ENCODE measurements at regions not wholly inside any gene's neighbourhood (a gene's known extent, or its start where the extent isn't known, plus 50 kb on each side); places are given as distances from the start of the nearest gene placed in this dataset.
"Not testable (repeated sequence)": the region's sequence is repeated elsewhere in the genome, so short reads cannot be mapped to it uniquely, and the experiment has no call there.

DNA sequence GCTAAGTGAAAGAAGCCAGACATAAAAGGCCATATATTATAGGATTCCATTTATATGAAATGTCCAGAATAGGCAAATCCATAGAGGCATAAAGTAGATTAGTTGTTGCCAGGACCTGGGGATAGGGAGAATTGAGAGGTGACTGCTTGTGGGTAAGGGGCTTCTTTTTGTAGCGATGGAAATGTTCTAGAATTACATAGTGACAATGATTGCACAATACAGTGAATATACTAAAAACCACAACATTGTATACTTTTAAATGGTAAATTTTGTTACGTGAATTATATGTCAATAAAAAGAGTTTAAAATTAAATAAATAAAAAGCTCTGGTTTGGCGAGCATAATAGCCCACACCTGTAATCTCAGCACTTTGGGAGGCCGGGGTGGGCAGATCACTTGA, 486.8 kb downstream of the KLF12 start:
- DNase-seq: no peak
- ATAC-seq: no peak
- intact Hi-C loops (cut with DNase I): no loop called here

DNA sequence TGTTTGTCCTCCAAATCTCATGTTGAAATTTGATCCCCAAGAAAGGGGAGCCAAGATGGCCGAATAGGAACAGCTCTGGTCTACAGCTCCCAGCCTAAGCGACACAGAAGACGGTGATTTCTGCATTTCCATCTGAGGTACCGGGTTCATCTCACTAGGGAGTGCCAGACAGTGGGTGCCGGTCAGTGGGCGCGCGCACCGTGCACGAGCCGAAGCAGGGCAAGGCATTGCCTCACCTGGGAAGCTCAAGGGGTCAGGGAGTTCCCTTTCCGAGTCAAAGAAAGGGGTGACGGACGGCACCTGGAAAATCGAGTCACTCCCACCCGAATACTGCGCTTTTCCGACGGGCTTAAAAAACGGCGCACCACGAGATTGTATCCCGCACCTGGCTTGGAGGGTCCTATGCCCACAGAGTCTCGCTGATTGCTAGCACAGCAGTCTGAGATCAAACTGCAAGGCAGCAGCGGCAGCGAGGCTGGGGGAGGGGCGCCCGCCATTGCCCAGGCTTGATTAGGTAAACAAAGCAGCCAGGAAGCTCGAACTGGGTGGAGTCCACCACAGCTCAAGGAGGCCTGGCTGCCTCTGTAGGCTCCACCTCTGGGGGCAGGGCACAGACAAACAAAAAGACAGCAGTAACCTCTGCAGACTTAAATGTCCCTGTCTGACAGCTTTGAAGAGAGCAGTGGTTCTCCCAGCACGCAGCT, 493.6 kb downstream of the KLF12 start:
- intact Hi-C loops (cut with DNase I); ATAC-seq; DNase-seq: not testable (repeated sequence)

DNA sequence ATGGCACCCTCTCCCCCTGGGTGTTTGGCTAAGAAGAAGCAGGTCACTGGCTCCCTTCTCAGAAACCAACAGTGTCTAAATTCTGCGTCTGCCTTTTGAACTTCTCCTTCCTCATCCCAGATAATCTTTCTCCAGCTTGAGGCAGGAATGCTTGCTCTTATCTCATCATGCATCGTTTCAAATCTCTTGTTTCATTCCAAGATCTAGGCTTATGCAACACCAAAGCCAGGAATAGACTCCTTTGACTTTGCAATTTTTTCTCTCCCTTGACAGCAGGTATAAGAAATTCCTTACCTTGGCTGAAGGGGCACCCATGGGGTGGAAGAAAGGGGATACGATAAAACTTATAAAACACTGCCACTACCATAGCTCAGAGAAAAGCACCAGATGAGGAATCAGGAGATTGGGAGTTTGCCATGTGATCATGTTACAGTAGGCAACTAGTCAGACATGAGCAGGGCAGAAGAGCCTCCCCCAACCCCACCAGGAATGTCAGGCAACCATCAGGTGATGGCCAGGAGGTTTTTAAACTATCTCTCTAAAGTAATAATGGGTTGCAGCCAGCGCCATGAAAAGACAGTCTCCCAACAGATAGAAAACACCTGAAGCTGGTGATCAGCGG, 498.9 kb downstream of the KLF12 start:
- intact Hi-C loops (cut with DNase I): no loop called here
- no peak for DNase-seq
- ATAC-seq: no peak

DNA sequence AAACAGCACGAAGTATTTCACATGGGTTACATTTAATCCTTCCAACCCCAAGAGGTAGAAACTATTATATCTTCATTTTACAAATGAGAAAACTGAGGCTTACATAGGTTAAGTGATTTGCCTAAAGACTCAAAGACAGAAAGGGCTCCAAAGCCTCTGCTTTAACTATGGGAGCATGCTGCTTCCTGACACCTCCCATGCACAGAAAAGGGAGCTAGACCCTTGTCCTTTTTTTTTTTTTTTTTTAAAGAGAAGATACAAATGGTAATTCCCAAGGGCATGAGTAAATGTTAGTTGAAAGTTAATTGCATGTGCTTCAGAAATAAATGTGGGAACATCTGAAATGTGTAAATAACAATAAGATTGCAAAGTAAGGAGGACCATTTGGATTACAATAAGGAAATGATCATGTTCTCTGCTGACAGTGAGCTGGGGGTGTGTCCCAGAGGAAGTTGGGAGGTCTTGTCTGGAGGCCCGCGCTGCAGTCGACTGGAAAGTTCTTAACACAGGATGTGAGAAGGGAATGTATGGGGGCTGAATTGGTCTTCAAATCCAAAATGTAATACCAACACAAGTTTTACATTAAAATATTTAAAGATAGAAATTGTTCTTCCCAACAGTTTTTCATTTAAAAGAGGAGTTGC, 500.3 kb downstream of the KLF12 start:
- DNase-seq (no peak), ATAC-seq (no peak)
- intact Hi-C loops (cut with DNase I): no loop called here

DNA sequence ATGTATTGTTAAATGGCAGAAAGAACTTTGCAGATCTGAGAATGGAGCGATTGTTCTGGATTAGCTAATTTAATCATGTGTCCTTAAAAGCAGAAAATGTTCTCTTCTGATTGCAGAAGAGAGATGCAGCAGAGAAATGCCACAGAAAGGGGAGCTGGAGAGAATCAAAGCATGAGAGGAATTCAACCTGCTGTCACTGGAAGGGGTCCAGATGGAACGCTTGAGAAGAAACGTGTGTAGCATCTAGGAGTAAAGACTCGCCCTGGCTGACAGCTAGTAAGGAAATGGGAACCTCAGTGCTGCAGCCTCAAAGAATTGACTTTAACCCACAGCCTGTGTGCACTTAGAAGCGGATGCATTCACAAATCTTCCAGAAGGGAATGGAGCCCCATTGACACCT, 502.8 kb downstream of the KLF12 start:
- no peak for ATAC-seq
- no peak for DNase-seq
- intact Hi-C loops (cut with DNase I): no loop called here

DNA sequence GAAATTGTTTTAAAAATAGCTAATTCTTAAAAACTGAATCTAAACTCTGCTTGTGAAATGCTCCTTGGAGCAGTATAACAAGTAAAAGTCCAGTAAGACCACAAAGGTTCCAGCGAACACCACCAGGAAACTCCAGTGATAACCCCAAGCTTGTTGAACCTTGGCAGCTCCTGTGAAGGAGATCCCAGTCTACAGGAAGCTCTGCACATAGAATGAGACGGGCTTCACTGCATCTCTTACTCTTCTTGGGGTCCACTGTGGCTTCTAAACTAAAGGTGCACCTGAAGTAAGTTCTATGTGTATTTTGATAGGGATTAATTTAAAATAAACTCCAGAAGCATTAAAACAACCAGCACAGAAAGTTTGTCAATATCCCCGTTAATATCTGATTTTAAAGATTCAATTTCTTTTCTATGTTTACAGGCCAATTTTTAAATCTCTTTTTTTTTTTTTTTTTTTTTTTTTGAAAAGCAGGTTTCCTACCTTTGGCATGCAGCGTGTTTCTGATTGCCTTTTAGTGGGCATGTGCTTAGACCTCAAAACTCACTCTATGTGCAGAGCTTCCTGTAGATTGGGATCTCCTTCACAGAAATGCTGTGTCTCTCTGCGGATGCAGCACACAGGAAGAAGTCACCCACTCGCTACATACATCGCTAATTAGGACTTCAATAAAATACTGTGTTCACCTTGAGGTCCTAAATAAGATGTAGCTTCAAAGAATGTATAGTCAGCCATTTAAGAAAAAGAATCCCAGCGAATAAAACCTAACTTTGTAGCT, 508.5 kb downstream of the KLF12 start:
- DNase-seq (no peak), ATAC-seq (no peak)
- intact Hi-C loops (cut with DNase I): no loop called here

DNA sequence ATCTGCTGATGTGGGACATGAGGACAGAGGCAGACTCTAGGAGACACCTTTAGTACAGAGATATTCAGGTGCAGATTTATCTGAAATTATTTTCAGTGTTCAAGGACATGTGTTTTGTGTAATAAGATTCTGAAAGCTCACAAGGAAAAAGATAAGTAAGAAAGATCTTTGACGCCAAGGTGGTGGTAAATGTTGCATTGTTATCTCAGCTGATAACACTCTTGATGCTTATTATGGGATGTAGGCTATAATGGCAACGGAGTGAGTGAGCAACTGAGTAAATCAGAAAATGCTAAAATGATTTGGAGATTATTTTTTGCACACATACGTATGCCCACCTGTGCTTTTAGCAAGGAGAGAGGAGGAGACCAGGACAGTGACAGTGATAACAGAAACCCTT, 510.9 kb downstream of the KLF12 start:
- ATAC-seq: no peak
- intact Hi-C loops (cut with DNase I): no loop called here

DNA sequence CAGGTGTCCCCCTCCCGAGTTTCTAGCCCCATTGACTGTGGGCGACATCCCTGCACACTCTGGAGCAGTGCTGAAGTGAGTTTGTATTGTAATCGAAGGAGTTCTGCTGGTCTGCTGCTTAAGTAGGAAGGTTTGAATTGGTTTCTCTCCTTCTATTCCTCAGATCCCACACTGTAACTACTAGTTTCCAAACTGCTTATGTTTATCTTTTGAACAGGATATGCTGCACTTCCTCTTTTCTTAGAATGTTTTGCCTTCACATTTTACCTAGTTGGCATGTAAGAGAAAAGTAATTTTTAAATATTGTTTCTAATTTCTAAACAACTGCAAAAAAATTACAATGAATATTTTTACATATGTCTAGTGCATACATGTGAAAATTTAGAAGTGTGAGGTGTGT, 511.8 kb downstream of the KLF12 start:
- ATAC-seq: no peak
- intact Hi-C loops (cut with DNase I): no loop called here
- DNase-seq: no peak

More for the DNA sequence above, 510.9 kb downstream of the KLF12 start:
- DNase-seq: no peak

DNA sequence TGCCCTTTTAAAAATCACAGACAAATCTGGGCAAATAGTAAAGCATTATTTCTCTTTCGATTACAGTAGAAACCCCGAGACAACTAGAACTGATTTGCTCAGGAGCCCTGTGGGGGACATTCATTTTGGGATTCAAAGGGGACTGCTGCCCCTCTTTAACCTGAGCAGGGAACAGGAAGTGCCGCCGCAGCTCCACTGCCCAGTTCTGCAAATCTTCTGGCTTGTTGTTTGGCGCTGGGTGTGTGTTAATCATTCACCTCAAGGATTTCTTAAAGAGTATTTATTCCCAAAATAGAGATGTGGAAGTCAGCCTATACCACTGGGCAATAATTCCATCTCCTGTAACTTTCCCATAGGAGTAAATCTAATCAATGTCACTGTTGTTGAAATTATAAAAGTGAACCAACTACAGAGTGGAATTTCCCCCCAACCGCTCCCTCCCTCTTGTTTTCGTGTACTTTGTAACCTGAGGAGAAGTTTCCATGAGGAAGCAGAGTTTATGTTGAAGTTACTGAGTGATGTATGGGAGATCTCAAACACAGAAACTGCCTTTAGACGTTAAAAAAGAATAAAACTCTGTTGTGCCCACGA, 515.8 kb downstream of the KLF12 start:
- ATAC-seq (no peak), DNase-seq (no peak)
- intact Hi-C loops (cut with DNase I): no loop called here

DNA sequence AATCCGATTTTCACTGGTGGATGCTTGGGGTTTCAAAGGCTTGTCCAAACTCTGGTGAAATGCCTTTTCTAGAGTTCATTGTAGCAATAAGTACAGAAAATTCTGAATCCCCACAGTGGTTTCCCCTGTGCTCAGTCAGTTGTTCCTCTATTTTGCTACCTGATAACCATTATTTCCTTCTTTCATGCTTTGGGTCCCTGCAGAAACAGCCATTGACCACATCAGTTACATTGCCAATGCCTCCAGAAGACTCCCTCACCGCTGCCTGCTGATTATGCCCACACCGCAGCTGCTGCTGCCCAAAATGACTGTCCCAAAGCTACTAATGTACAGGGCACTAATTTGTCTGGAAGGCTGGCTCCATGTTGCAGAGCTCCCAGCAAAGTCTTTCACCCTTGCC, 517.3 kb downstream of the KLF12 start:
- intact Hi-C loops (cut with DNase I): no loop called here
- ATAC-seq: no peak
- DNase-seq: no peak

DNA sequence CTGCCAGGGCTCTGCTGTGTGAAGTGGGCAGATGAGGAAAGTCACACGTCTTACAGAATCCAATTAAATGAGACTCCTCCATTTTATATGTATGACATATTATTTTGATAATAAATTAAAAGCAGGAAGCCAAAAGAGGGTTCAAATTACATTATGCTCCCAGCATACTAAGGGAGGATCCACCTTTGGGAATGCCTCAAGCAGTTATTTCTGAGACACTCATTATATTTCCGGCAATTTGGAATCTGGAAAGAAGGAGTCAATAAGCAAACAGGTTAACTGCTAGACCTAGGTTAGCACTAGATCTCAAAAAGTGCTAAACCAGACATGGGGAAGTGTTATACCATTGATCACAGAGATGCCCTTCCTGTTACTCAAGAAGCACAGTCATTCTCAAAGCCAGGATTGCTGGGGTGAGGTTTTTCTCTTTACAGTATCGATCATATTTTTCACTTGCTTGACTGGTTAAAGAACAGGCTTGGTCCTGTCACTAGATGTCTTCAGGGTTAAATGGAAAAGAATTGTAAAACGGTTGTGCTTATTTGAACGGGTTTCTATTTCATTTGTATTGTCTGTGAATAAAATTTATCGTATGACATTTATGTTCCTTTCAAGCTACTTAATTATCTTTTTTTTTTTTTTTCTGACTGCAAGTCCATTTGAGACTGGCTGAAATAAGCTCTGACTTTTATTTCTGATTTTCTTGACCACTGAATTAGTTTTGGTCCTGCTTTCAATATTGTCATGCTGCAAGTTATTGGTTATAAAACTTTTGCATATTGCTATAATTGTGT, 523.2 kb downstream of the KLF12 start:
- no peak for ATAC-seq
- intact Hi-C loops (cut with DNase I): no loop called here
- DNase-seq: no peak

DNA sequence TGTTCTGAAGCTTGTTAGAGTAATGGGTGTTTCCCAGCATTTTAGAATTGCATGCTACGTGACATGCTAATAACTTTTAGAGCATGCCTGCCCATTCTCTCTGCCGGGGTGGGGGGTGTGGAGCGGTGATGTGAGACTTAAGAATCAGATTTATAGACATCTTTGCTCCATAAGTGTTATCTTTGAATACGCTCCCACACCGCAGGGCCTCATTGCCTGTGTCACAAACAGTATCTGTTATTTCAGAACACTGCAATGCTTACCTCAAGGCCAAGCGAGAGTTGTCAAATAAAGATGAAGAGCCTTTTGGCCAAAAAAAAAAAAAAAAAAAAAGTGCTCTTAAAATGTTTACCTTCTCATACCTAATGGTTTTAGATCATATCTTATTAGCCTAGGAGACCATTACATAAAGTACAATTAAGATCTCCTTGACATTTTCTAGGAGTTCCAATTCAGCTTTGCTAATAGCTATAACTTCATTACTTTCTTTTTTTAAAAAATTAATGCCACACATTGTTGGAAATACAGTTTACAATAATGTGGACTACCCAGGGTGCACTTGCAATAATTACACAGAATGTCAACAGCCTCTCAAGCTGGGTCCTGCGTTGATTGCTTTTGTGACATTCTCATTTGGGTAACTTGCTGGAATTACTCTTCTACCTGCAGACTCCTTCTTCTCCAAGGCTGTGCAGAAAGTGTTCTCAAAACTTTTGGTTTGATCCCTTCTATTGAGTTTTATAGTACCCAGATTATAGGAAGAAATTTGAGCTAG, 525.3 kb downstream of the KLF12 start:
- DNase-seq (no peak), ATAC-seq (no peak)
- intact Hi-C loops (cut with DNase I): no loop called here

DNA sequence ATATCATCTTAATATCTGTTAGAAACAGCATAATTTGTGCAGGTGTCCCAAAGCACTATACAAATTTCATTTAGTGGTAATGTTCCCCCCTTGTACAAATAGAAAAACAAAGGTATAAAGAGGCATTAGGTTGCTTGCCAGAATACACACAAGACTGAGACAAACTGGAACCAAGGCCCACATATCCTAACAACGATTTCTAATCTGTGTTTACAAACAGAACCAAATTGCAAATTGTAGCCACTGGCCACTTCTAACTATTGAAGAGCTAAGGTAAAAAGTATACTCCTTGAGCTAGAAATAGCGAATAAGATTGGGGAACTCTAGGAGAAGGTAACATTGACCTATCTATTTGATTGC, 526.1 kb downstream of the KLF12 start:
- DNase-seq (no peak), ATAC-seq (no peak)
- intact Hi-C loops (cut with DNase I): no loop called here

DNA sequence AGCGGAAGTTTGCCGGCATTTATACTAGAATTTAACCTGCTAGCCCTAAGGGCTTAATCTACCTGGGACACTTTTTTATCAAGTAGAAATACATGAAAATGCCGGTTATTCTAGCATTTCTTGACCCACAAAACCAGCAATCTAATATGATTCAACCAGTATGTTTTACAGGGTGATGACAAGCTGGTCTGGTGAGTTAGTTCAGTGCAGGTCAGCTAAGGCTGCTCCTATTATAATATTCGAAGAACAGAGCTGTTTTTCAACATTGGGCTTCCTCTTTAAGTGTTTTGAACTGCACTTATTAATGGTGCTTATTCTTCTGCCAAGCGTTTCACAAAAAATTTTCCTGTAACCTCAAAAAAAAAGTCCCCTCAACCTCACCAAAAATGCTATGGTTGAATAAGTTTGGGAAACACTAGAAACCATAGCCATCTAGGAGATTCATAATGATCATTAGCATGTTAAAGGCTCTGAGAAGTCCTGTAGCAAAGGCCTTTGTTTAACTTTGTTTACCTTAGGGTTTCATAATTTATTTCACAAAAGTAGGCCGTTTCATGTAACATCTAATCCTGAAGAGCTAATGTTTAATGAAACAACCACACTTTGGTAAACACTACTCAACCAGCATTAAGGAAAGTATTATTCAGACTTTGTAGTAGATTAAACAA, 526.6 kb downstream of the KLF12 start:
- ATAC-seq (no peak), DNase-seq (no peak)
- intact Hi-C loops (cut with DNase I): no loop called here

DNA sequence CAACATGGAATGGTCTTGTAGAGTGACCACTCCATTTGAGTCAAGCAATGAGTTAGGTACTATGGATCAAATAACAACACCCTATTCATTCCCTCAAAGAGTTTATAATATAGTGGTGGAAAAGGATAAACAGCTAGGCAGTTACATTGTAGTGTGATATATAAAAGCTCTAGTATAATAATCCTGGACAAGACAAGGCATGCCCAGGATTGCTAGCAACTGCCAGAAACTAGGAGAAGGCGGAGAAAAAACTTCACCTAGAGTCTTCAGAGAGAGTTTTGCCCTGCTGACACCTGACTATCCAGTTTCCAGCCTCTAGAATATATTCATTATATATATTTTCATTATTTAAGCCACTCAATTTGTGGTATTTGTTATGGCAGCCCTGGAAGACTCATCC, 530.6 kb downstream of the KLF12 start:
- DNase-seq (no peak), ATAC-seq (no peak)
- intact Hi-C loops (cut with DNase I): no loop called here

DNA sequence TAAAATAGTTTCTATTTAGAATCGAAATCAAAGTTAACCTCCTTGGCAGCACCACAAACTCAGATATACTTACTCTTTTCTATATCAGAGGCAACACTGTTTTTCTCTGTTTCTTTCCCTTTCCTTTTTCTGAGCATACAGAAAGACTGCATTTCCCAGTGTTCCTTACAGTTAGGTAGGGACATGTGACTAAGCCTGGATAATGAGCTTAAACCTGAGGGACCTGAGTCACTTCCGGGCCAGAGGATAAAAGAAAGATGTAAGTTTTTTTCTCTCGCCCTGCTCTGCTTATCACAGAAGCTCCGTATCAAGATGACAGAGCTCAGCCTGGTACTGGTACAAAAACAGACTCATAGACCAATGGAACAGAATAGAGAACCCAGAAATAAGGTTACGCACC, 531.9 kb downstream of the KLF12 start:
- intact Hi-C loops (cut with DNase I): no loop called here
- ATAC-seq: no peak
- DNase-seq: no peak

DNA sequence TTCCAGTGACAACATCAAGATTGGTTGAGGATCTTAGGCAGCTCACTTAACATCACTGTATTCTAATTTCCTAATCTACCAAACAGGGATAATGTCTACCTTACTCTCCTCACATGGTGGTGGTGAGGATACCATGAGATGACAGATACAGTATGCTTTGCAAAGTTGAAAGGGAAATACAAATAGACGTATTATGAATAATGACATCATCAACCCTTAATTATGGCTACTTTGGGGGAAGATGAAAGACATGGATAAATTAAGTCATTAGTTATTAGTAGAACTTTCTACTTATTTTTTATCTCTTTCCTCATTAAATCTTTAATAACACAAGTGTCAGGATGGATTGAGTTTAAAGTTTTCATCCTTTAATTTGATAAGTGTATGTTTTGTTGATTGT, 532.5 kb downstream of the KLF12 start:
- no peak for ATAC-seq
- intact Hi-C loops (cut with DNase I): no loop called here
- no peak for DNase-seq
